A673 (cell line): ENCODE measurements at regions not wholly inside any gene's neighbourhood (a gene's known extent, or its start where the extent isn't known, plus 50 kb on each side); places are given as distances from the start of the nearest gene placed in this dataset.

Experiments used
- CTCF ChIP-seq: fragments of 300-800, 200-600 bp; sonication (generic); conservative IDR thresholded peaks from 2 replicates; pipeline ENCODE4 v1.5.1; 2017; ENCODE audit warnings: low read depth, mild to moderate bottlenecking, antibody characterized with exemption, low read length, moderate library complexity, mixed read lengths
- EZH2 ChIP-seq: fragments of 200-600 bp; sonication (generic); IDR thresholded peaks from 2 replicates; pipeline ENCODE4 v1.6.1; 2017; ENCODE audit warnings: borderline replicate concordance, low read depth, mild to moderate bottlenecking, mixed read lengths, antibody characterized with exemption, low read length; ENCODE audit not compliant: poor library complexity, severe bottlenecking

GRCh38 chr21:35922618-35923017, 137.7 kb downstream of the SETD4 start:
- TF ChIP-seq CTCF (no peak), EZH2 (no peak)
